ENCODE measurements at regions not wholly inside any gene's neighbourhood (a gene's known extent, or its start where the extent isn't known, plus 50 kb on each side); places are given as distances from the start of the nearest gene placed in this dataset.

- ChIA-PET CTCF (no interaction called here), POLR2A (no interaction called here)
- Mint-ChIP-seq H3K4me1 (ENCODE audit: insufficient read depth, unreplicated experiment) (no peaks in the 10 kb centered on the region), H3K9me3 (ENCODE audit: unreplicated experiment) (peaks cover 6% of the 10 kb centered on the region), H3K27me3 (ENCODE audit: insufficient read depth, unreplicated experiment) (no peaks in the 10 kb centered on the region), H3K27ac (ENCODE audit: low read depth, unreplicated experiment) (no peak overlapping the region), H3K36me3 (ENCODE audit: insufficient read depth, unreplicated experiment) (peaks cover 6% of the 10 kb centered on the region), H3K4me3 (ENCODE audit: unreplicated experiment) (no peak overlapping the region)
- no peak for TF ChIP-seq CTCF (IDR thresholded peaks at IDR 0.05; ENCODE audit: unreplicated experiment)
- BruUV-seq (replicated peaks): no TSS peak
- DNase-seq (ENCODE audit: unreplicated experiment): no peak
- intact Hi-C loops (cut with micrococcal nuclease): no loop called here
These were observed 93.8 kb downstream of the GLRX3 start for GRCh38 chr10:130230036-130230435.

GRCh38 chr10:130230611-130231010, 94.4 kb downstream of the GLRX3 start:
- Mint-ChIP-seq H3K27ac (ENCODE audit: low read depth, unreplicated experiment) (no peak overlapping the region), H3K27me3 (ENCODE audit: insufficient read depth, unreplicated experiment) (no peaks in the 10 kb centered on the region), H3K4me1 (ENCODE audit: insufficient read depth, unreplicated experiment) (no peaks in the 10 kb centered on the region), H3K9me3 (ENCODE audit: unreplicated experiment) (peaks cover 6% of the 10 kb centered on the region), H3K4me3 (ENCODE audit: unreplicated experiment) (no peak overlapping the region), H3K36me3 (ENCODE audit: insufficient read depth, unreplicated experiment) (peaks cover 6% of the 10 kb centered on the region)
- intact Hi-C loops (cut with micrococcal nuclease): no loop called here
- ChIA-PET POLR2A (no interaction called here), CTCF (interaction anchor here (0.7 kb wide), 1 partner anchor 9 kb away, joined by 3 read pairs; no protein-coding TSS in a partner anchor)
- DNase-seq (ENCODE audit: unreplicated experiment): no peak
- BruUV-seq (replicated peaks): no TSS peak
- no peak for TF ChIP-seq CTCF (IDR thresholded peaks at IDR 0.05; ENCODE audit: unreplicated experiment)

- Mint-ChIP-seq H3K4me1 (ENCODE audit: insufficient read depth, unreplicated experiment) (no peaks in the 10 kb centered on the region), H3K27me3 (ENCODE audit: insufficient read depth, unreplicated experiment) (no peaks in the 10 kb centered on the region), H3K27ac (ENCODE audit: low read depth, unreplicated experiment) (no peak overlapping the region), H3K4me3 (ENCODE audit: unreplicated experiment) (no peak overlapping the region), H3K9me3 (ENCODE audit: unreplicated experiment) (peaks cover 6% of the 10 kb centered on the region), H3K36me3 (ENCODE audit: insufficient read depth, unreplicated experiment) (peaks cover 6% of the 10 kb centered on the region)
- no peak for TF ChIP-seq CTCF (IDR thresholded peaks at IDR 0.05; ENCODE audit: unreplicated experiment)
- intact Hi-C loops (cut with micrococcal nuclease): no loop called here
- BruUV-seq (replicated peaks): no TSS peak
- no peak for DNase-seq (ENCODE audit: unreplicated experiment)
- CTCF ChIA-PET: interaction anchor here (0.7 kb wide), 1 partner anchor 10 kb away, joined by 3 read pairs; no protein-coding TSS in a partner anchor
- POLR2A ChIA-PET: no interaction called here
These were observed 95.1 kb downstream of the GLRX3 start for GRCh38 chr10:130231251-130231741.

- no peak overlapping the region for H3K27ac Mint-ChIP-seq (ENCODE audit: low read depth, unreplicated experiment)
- DNase-seq (ENCODE audit: unreplicated experiment): no peak
- intact Hi-C loops (cut with micrococcal nuclease): no loop called here
- no peak for TF ChIP-seq CTCF (IDR thresholded peaks at IDR 0.05; ENCODE audit: unreplicated experiment)
- no peaks in the 10 kb centered on the region for H3K4me1 Mint-ChIP-seq (ENCODE audit: insufficient read depth, unreplicated experiment)
- H3K36me3 Mint-ChIP-seq (ENCODE audit: insufficient read depth, unreplicated experiment): peaks cover 6% of the 10 kb centered on the region
- BruUV-seq (replicated peaks): no TSS peak
- CTCF ChIA-PET: no interaction called here
- H3K4me3 Mint-ChIP-seq (ENCODE audit: unreplicated experiment): no peak overlapping the region
- peaks cover 3% of the 10 kb centered on the region for H3K9me3 Mint-ChIP-seq (ENCODE audit: unreplicated experiment)
- POLR2A ChIA-PET: interaction anchor here (0.6 kb wide), 1 partner anchor 14 kb away, joined by 3 read pairs; no protein-coding TSS in a partner anchor
- H3K27me3 Mint-ChIP-seq (ENCODE audit: insufficient read depth, unreplicated experiment): no peaks in the 10 kb centered on the region
These were observed 96.2 kb downstream of the GLRX3 start for GRCh38 chr10:130232166-130233034.

All from MCF 10A (cell line).